Thymus (tissue), 11 donors: ENCODE measurements at regions not wholly inside any gene's neighbourhood (a gene's known extent, or its start where the extent isn't known, plus 50 kb on each side); places are given as distances from the start of the nearest gene placed in this dataset.
"Not testable (repeated sequence)": the region's sequence is repeated elsewhere in the genome, so short reads cannot be mapped to it uniquely, and the experiment has no call there.

Source experiments
- DNase-seq, 9 donors: peaks; one replicate each; pipeline ENCODE4 v3.0.0-alpha.2; 2013; ENCODE audit warnings: low spot score in 9 of 9, low read depth in 6 of 9, missing footprints in 1 of 9
- H3K27ac ChIP-seq, 2 donors: one replicate each; pipeline ENCODE4 v1.5.1; 2013; ENCODE audit warnings: control low read depth in 1 of 2, low read depth in 1 of 2, low read length in 1 of 2, mild to moderate bottlenecking in 1 of 2, moderate library complexity in 1 of 2
- H3K27me3 ChIP-seq, 2 donors: one replicate each; pipeline ENCODE4 v1.5.1; 2013; ENCODE audit warnings: low read length in 1 of 2; ENCODE audit not compliant: control insufficient read depth in 2 of 2, insufficient read depth in 1 of 2
- H3K36me3 ChIP-seq, 2 donors: one replicate each; pipeline ENCODE4 v1.5.1; 2013; ENCODE audit warnings: low read length in 1 of 2, mild to moderate bottlenecking in 1 of 2, moderate library complexity in 1 of 2; ENCODE audit not compliant: control insufficient read depth in 2 of 2, insufficient read depth in 2 of 2
- H3K4me1 ChIP-seq, 2 donors: one replicate each; pipeline ENCODE4 v1.5.1; 2013; ENCODE audit warnings: low read length in 2 of 2; ENCODE audit not compliant: control insufficient read depth in 2 of 2, insufficient read depth in 2 of 2
- H3K4me3 ChIP-seq, 2 donors: one replicate each; pipeline ENCODE4 v1.5.1; 2013; ENCODE audit warnings: low read length in 2 of 2, control low read depth in 1 of 2, mild to moderate bottlenecking in 1 of 2
- H3K9me3 ChIP-seq, 2 donors: one replicate each; pipeline ENCODE4 v1.5.1; 2013; ENCODE audit warnings: low read length in 1 of 2, mild to moderate bottlenecking in 1 of 2; ENCODE audit not compliant: control insufficient read depth in 2 of 2, insufficient read depth in 1 of 2
- WGBS: extraction: QIAGEN DNeasy Blood & Tissue Kit; methylation state at CpG from one replicate; pipeline ENCODE4 v1.1.7; 2013; 5-methylcytosine and 5-hydroxymethylcytosine counted together
- donor health status: healthy.

- Histone ChIP-seq H3K4me1 (no peaks in the 10 kb centered on the region), H3K4me3 (no peak overlapping the region), H3K27me3 (no peaks in the 10 kb centered on the region), H3K36me3 (no peaks in the 10 kb centered on the region), H3K27ac (no peak overlapping the region), H3K9me3 (no peaks in the 10 kb centered on the region)
- DNase-seq: no peak
- WGBS: 92% methylated on average over 2 of the region's 2 CpGs
Observed at GRCh38 chr5:89060768-89061167, 177.8 kb upstream of the MEF2C start.

GRCh38 chr5:89059274-89059673, 176.3 kb upstream of the MEF2C start:
- no peaks in the 10 kb centered on the region for H3K36me3 ChIP-seq
- WGBS: 89% methylated on average over 1 of the region's 1 CpG

GRCh38 chr5:89055695-89056085, 172.7 kb upstream of the MEF2C start:
- no peak overlapping the region for H3K27ac ChIP-seq
- no peak for DNase-seq
- no peaks in the 10 kb centered on the region for H3K36me3 ChIP-seq
- H3K27me3 ChIP-seq: no peaks in the 10 kb centered on the region
- H3K4me3 ChIP-seq: no peak overlapping the region
- WGBS: 92% methylated on average over 3 of the region's 3 CpGs
- H3K4me1 ChIP-seq: no peaks in the 10 kb centered on the region
- H3K9me3 ChIP-seq: no peaks in the 10 kb centered on the region

More at GRCh38 chr5:89059274-89059673, 176.3 kb upstream of the MEF2C start:
- Histone ChIP-seq H3K4me3 (no peak overlapping the region), H3K27me3 (no peaks in the 10 kb centered on the region), H3K27ac (no peak overlapping the region), H3K9me3 (no peaks in the 10 kb centered on the region), H3K4me1 (no peaks in the 10 kb centered on the region)
- no peak for DNase-seq

- no peak overlapping the region for H3K4me3 ChIP-seq
- DNase-seq: no peak
- no peaks in the 10 kb centered on the region for H3K27me3 ChIP-seq
- 96% methylated on average over 6 of the region's 6 CpGs for WGBS
- no peaks in the 10 kb centered on the region for H3K36me3 ChIP-seq
- H3K4me1 ChIP-seq: no peaks in the 10 kb centered on the region
- H3K27ac ChIP-seq: no peak overlapping the region
- no peaks in the 10 kb centered on the region for H3K9me3 ChIP-seq
Observed at GRCh38 chr5:89055015-89055694, 172.2 kb upstream of the MEF2C start.

GRCh38 chr5:89053547-89053946, 170.6 kb upstream of the MEF2C start:
- H3K9me3 ChIP-seq: no peaks in the 10 kb centered on the region
- no peaks in the 10 kb centered on the region for H3K27me3 ChIP-seq

GRCh38 chr5:89050062-89050461, 167.1 kb upstream of the MEF2C start:
- not testable (repeated sequence) for H3K27me3 ChIP-seq, H3K36me3 ChIP-seq, H3K9me3 ChIP-seq, H3K4me1 ChIP-seq, DNase-seq, H3K27ac ChIP-seq, H3K4me3 ChIP-seq
- 96% methylated on average over 5 of the region's 5 CpGs for WGBS

More at GRCh38 chr5:89053547-89053946, 170.6 kb upstream of the MEF2C start:
- WGBS: 72% methylated on average over 4 of the region's 4 CpGs
- H3K4me1 ChIP-seq: no peaks in the 10 kb centered on the region
- no peaks in the 10 kb centered on the region for H3K36me3 ChIP-seq
- no peak for DNase-seq
- H3K27ac ChIP-seq: no peak overlapping the region
- H3K4me3 ChIP-seq: no peak overlapping the region

GRCh38 chr5:89047571-89047970, 164.6 kb upstream of the MEF2C start:
- no peak for DNase-seq
- no peaks in the 10 kb centered on the region for H3K36me3 ChIP-seq
- H3K4me3 ChIP-seq: no peak overlapping the region
- H3K4me1 ChIP-seq: no peaks in the 10 kb centered on the region
- no peaks in the 10 kb centered on the region for H3K9me3 ChIP-seq
- H3K27ac ChIP-seq: no peak overlapping the region
- no peaks in the 10 kb centered on the region for H3K27me3 ChIP-seq
- WGBS: 95% methylated on average over 1 of the region's 1 CpG

GRCh38 chr5:89045216-89045615, 162.2 kb upstream of the MEF2C start:
- no peaks in the 10 kb centered on the region for H3K4me1 ChIP-seq
- no peak overlapping the region for H3K27ac ChIP-seq
- no peak for DNase-seq
- 93% methylated on average over 3 of the region's 3 CpGs for WGBS
- no peak overlapping the region for H3K4me3 ChIP-seq
- no peaks in the 10 kb centered on the region for H3K27me3 ChIP-seq
- no peaks in the 10 kb centered on the region for H3K36me3 ChIP-seq
- H3K9me3 ChIP-seq: no peaks in the 10 kb centered on the region

- Histone ChIP-seq H3K4me1 (no peaks in the 10 kb centered on the region), H3K9me3 (no peaks in the 10 kb centered on the region), H3K27ac (no peak overlapping the region), H3K36me3 (no peaks in the 10 kb centered on the region), H3K4me3 (no peak overlapping the region), H3K27me3 (no peaks in the 10 kb centered on the region)
- WGBS: 92% methylated on average over 5 of the region's 5 CpGs
- no peak for DNase-seq
Observed at GRCh38 chr5:89044674-89045200, 161.8 kb upstream of the MEF2C start.
